ENCODE measurements at regions not wholly inside any gene's neighbourhood (a gene's known extent, or its start where the extent isn't known, plus 50 kb on each side); places are given as distances from the start of the nearest gene placed in this dataset.

GRCh38 chr18:59748628-59749360, 51.6 kb upstream of the CCBE1 start:
- TF ChIP-seq CTCF (IDR thresholded peaks at IDR 0.05): no peak
- no peak for TF ChIP-seq POLR2A (IDR thresholded peaks at IDR 0.05)
- no peak for TF ChIP-seq POLR2AphosphoS5 (IDR thresholded peaks at IDR 0.05)
